GM19025 (cell line): ENCODE measurements at regions not wholly inside any gene's neighbourhood (a gene's known extent, or its start where the extent isn't known, plus 50 kb on each side); places are given as distances from the start of the nearest gene placed in this dataset.
"Not testable (repeated sequence)": the region's sequence is repeated elsewhere in the genome, so short reads cannot be mapped to it uniquely, and the experiment has no call there.

Experiments used
- ATAC-seq: cut with Tn5 transposase; IDR thresholded peaks from one replicate; pipeline ENCODE4 v1.9.1; 2021; ENCODE audit warnings: mild to moderate bottlenecking, low read depth, moderate library complexity; ENCODE audit not compliant: unreplicated experiment

DNA sequence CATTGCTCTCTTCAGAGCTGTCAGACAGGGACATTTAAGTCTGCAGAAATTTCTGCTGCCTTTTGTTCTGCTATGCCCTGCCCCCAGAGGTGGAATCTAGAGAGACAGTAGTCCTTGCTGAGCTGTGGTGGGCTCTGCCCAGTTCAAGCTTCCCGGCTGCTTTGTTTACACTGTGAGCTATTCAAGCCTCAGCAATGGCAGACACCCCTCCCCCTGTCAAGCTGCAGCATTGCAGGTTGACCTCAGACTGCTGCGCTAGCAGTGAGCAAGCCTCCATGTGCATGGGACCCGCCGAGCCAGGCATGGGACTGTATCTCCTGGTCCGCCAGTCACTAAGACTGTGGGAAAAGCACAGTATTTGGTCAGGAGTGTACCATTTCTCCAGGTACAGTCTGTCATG lies 53.6 kb upstream of the MAPK10 start:
- ATAC-seq: not testable (repeated sequence)

DNA sequence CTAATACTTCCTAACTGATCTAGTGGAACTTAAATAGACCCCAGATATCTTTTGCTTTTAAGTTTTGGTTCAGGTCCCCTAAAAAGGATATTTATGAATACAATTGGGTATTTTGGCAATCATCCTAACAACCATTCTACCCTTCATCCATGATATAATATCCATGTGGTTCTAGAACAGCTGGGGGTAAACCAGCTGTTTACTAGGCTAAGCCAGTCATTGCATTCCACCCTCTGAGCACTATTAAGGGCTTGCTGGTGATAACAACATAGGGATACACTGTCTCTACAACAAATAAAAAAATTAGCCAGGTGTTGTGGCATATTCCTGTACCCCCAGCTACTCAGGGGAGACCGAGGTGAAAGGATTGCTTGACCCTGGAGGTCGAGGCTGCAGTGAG lies 54.8 kb upstream of the MAPK10 start:
- ATAC-seq: no peak

DNA sequence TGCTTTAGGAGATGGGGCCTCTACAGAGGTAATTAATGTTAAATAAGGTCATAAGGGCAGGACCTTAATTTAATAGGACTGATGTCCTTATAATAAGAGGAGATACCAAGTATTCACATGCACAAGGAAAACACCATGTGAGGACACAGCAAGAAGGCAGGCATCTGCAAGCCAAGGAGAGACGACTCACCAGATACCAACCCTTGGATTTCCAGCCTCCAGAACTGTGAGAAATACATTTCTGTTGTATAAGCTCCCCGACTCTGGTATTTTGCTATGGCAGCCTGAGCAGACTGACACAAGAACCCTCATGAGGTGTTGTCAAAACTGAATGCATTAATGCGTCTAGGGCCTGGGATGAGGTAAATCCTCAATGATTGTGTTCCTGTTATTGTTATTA lies 56.2 kb upstream of the MAPK10 start:
- no peak for ATAC-seq

DNA sequence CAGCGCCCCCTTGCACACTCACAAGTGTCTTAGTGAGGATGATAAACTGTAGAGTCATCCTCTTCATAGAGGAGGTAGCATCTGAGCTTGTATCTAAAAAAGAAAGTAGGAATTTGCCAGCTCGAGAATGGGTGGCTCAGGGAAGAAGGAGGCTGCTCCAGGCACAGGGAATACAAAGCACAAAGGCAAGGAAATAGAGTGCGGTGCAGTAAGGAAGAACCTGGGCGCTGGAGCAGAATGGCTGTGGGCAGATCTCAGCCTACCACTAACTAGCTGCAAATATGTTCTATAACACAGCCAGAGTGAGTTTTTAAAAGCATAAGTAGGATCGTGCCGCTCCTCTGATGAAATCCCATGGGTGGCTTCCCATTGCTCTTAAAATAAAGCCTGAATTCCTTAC lies 61.6 kb upstream of the MAPK10 start:
- no peak for ATAC-seq

DNA sequence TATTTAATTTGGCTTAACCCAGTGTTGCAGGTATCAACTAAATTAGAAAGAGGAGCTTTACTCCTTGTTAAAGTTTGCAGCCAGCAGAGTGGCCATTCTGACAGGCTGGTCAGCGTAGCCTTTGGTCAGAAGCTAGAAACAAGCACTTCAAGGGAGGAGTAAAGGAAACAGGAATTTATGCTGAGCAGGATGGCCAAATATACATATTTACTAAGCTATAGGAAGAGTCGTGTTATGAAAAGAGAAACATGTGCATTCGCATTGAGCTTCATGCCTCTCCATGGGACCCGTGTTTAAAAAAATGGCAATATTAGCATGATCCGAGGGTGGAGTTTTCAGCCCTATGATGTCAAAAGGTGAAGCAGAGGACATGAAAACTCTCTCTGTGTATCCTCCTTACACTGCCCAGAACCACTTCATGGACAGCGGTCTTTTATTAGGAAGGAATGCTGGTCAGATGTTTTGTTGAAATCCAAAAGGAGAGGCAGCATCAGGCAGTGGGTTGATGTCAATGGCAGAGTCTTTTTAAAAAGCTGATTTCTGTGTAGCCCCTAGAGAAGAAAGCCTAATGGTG lies 71.8 kb upstream of the MAPK10 start:
- ATAC-seq: no peak

DNA sequence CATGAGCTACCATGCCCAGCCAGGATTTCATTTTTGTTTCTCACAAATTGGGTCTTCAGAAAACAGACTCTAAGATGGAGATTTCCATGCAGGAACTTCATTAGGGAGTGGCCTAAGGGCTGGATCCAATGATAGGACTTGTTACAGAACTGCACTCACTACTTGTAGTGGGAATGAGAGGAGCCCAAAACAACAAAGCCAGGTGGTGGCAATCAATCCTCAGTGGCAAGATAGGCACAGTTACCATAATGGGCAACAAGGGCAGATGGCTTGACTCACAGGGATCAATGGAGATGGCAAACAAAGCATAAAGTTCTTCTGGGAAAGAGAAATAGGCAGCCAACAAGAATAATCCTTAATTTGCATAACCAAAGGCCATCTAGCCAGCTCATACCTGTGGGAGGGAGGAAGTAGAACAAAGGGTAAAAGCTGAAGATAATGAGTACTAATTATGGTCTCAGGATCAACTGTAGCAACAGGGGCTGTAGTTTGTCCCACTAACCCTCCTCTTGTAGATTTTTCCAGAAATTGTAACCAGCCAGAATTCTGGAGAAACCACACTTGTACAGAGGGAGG lies 72.8 kb upstream of the MAPK10 start:
- no peak for ATAC-seq

DNA sequence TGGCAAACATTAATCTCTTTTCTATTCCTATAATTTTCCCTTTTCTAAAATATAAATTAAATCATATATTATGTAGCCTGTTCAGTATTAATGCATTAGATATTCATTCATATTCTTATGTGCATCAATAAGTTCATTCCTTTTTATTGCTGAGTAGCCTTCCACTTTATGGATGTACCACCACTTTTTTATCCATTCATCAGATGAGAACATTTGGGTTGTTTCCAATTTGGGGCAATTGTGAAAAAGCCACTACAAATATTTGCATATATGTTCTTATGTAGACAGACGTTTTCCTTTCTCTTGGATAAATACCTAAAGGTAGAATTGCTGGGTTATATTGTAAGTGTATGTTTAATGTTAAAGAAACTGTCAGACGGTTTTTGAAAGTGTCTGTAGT lies 79.4 kb upstream of the MAPK10 start:
- ATAC-seq: no peak

DNA sequence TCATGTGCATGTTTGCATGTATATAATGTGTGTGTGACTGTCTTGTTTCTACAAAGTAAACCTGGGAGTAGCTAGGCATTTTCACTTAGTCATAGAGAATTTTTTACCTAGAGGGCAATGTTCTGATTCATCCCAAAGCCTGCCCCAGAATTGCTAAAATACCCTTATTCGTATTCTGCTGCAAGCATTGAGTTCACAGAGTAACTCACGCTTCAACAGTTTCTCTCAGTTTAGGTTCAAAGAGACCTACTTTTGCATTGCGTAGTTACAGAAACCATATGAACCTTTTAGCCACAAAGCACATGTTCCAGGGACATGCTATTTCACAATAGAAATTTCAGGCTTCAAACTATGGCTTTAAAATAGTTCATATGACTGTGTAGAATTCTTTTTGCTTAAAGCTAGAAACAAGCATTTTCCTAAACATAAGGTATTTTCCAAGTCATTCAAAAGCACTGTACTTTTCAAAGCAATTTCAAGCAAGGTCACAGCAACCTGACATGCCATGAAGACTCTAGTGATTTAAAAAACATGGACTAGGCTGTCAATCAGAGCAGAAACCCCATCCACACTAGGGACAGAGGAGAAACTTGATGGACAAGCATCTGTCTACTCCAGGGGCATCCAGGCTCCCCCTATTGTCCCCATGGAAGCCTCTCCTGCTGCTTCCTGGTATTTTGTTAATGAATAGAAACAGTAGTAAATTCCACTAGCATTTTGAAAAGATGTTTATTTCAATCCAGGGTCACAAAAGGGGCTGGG lies 81.5 kb upstream of the MAPK10 start:
- ATAC-seq: no peak

DNA sequence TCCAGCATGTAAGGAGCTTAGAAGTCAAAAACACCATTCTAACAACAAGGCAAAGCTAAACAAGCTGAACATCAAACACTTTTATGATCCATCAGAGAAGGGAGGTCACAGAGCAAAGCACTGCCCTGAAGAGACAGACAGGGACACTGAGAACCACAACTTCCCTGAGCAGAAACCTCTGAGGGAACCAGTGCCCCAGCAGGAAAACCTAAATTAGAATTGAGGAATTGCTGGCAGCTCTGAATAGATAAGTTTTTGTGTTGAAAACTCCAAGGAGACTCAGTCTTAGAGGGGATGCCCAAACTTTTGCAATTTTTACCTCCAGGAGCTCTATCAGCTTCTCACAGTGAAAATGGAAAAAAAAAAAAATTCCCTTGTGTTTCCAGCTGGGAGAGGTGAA lies 83.0 kb upstream of the MAPK10 start:
- no peak for ATAC-seq

DNA sequence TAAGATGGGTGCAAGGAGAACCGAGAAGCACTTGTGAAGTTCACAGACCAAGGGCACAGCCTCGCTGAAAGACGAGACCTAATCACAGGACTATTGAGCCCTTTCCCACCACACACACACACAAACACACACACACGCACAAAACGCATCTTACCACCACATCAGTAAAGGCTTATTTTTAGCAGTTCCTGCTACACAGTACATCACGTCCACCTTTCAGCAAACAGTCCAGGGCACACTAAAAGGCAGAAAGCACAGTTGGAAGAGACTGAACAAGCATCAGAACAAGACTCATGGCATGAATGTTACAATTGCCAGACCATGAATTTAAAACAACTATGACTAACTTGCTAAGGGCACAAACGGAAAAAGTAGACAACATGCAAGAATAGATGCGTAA lies 83.6 kb upstream of the MAPK10 start:
- no peak for ATAC-seq

DNA sequence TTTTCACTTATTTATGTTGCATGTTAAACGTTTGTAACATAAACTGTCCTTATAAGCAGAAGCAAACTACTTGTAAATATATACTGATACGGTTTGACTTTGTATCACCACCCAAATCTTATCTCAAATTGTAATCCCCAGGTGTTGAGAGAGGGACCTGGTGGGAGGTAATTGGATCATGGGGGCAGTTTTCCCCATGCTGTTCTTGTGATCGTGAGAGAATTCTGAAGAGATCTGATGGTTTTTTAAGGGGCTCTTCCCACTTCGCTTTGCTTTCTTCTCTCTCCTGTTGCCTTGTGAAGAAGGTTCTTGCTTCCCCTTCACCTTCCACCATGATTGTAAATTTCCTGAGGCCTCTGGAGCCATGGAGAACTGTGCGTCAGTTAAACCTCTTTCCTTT lies 87.1 kb upstream of the MAPK10 start:
- ATAC-seq: no peak

DNA sequence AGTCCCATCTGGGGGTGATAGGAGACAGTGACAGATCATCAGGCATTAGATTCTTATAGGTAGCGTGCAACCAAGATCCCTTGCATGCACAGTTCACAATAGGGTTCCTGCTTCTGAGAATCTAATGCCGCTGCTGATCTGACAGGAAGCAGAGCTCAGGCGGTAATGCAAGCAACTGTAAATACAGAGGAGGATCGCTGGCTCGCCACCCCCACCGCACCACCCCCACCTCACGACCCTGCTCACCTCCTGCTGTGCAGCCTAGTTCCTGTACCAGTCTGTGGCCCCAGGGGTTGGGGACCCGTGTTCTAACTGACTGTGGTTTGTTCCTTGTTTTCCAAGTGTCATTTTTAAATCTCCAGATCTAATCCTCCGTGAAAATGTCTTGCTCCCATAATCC lies 89.0 kb upstream of the MAPK10 start:
- no peak for ATAC-seq

DNA sequence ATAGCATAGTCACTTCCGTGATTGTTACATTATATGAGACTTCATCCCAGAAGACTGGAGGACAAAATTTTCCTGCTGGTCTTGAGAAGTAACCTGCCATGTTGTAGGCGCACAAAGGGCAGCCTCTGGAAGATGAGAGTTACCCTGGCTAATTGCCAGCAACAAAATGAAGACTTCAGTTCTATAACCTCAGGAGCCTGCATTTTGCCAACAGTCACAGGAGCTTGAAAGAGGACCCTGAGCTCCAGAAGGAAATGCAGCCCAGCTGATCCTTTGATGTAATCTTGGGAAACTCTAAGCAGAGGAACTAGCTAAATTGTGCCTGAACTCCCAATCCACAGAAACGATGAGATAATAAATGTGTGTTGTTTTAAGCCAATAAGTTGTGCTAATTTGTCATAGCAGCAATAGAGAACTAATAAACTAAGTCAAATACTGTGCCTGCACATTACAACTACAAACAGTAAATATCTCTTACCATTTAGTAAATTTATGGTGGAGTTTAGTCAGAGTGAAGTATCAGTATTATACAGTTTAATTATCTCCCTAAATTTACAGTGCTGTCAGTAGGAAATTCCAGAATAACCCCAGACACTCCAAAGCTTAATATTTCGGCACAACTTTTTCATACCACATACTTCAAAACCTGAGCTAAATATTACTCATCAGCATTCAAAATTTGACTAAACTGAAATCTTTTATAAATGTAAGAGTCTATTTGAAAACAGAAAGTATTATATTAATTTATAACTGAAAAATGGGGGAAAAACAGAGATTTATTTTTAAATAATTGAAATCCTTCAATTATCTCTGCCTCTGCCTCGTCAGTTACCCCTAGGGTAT lies 90.1 kb upstream of the MAPK10 start:
- ATAC-seq: no peak

DNA sequence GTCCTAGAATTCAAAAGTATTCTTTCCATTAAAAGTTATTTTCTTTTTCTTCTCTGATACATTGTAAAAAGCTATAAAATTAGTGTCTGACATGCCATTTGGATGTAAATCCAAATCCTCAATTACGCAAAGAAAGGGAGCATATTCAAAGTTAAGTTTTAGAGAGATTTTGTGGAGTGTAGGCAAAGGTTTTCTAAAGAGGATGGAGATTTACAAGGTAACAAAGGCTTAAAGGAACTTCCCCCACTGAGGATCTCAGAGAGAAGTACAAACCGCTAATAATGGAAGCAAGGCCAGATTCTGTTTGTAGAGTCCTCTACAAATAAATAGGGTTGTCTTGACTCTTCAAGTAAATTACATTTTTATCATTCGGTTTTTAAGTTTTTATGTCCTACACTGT lies 91.0 kb upstream of the MAPK10 start:
- no peak for ATAC-seq

DNA sequence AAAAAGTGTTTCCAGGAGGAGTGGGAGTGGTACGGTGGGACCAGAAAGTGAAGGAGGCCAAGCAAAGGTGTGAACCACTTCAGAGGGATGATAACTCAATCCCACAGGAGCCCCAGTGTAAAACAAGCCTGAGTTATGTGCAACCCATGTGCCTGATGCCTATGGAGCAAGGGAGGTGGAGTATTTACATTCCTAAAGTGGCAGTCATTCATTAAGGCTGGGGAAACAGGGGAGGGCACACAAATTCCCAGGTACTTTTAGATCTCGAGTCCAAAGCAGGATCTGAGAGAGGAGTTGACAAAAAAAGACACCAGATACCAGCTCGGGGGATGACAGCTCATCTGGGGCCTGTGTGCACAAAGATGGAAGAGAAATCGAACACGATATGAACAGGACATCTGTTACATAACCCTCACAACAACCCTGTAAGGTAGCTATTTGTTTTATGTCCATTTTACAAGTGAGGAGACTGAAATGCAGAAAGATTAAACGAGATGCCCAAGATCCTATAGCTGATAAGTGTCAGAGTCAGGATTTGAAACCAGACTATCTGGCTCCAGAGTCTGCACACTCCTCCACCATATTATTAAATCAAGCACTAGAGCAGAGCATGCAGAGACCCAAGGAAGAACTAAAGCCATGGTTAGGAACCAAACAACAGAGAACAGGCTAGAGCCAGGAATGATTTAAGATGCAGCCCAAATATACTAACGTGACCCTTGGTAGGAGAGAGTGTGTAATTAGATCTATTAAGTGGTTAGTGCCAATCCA lies 91.9 kb upstream of the MAPK10 start:
- no peak for ATAC-seq

DNA sequence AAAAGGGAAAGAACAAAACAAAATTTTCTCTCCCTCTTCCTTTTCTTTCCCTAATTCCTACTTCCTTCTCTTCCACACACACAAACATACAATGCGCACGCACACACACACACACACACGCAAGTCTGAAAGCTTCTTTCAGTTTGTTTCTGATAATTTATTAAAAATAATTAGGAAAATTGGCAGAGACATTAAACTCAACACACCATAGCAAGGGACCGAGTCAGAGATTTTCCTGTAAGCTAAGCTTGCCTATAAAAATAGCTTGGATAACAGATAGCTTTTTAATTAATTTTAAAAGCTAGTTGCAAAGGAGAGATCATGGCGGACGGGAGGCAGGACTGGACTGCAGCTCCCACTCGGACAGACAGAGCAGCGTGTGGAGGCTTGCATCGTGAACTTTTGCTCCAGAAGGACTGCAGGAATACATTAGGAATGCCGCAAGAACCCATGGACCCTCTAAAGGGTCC lies 92.6 kb upstream of the MAPK10 start:
- ATAC-seq: no peak

DNA sequence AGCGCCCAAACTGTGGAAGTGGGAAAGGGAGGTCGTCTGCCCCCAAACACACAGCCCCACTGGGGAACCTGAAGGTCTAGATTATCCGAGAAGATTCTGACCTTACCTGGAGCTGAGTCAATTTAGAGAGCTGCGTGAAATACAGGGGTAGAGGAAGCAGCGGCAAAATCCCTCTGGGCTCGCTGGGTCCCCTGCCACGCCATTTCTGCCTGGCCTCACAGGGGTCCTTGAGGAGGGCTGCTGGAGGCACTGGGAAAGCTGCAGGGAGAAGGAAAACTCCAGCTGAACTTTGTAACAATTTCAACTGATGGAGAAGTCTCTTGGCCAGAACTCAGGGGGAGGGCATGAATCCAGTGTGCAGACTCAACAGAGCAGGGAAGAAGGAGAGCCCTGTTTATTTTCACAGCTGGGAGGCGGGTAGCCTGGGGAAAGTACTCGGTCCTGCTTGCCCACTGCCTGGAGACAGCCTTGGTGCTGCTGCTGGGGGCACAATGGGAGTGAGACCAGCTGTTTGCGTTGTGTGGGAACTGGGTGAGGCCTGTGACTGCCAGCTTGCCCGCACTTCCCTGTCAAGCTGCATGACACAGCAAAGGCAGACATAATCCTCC lies 93.2 kb upstream of the MAPK10 start:
- ATAC-seq: no peak

DNA sequence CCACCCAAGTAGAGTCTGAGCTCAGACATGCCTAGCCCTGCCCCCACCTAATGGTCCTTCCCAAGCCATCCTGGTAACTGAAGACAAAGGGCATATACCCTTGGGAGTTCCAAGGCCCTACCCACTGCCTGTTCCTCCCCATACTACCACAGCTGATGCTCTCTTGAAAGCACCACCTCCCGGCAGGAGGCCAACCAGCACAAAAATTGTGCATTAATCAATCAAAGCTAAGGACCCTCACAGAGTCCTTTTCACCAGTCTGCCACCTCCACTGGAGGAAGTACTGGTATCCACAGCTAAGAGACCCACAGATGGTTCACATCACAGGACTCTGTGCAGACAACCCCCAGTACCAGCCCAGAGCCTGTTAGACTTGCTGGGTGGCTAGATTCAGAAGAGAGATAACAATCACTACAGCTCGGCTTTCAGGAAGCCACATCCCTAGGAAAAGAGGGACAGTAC lies 93.8 kb upstream of the MAPK10 start:
- ATAC-seq: not testable (repeated sequence)

DNA sequence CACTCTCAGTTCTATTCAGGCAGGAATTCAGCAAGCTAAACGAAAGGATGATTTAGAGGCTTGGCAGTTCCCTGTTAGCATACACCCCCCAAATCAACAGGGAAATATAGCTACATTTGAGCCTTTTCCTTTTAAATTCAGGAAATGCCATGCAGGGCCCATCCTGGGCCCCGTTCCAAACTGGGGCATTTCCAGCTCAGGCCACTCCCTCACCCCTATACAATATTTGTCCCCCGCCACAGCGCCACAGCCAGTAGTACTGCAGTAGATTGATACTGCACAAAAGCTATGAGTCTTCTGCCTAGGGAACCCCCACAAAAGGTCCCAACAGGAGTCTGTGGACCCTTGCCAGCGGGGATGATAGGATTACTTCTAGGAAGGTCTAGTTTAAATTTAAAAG lies 102.0 kb upstream of the MAPK10 start:
- no peak for ATAC-seq
